ENCODE measurements at regions not wholly inside any gene's neighbourhood (a gene's known extent, or its start where the extent isn't known, plus 50 kb on each side); places are given as distances from the start of the nearest gene placed in this dataset.

GRCh38 chr17:83177611-83178532 is 98.5 kb downstream of the METRNL start:
- no peak for DNase-seq (ENCODE audit: extremely low read depth, low read depth, low spot score)

GRCh38 chr17:83178533-83179304 is 99.3 kb downstream of the METRNL start:
- DNase-seq (ENCODE audit: extremely low read depth, low read depth, low spot score), result no peak

DNA sequence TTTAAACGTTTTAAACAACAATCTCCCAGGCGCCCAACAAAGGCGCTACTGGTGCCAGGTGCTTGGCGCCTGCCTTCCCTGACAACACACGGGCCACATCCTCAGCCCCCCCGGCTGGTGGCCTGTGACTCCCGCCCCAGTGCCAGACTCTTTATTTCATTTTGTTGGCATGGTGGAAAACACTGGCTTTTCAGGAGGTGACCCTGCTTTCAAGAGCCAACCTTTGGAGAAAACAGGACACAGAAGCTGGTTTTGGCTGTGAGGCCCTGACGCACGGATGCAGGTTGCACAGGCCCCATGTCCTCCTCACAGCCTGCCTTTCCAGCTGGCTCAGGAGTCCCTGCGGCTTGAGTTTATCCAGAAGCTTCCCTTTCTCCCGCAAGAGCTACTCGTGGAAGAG is 100.0 kb downstream of the METRNL start:
- DNase-seq (ENCODE audit: extremely low read depth, low read depth, low spot score), result no peak

DNA sequence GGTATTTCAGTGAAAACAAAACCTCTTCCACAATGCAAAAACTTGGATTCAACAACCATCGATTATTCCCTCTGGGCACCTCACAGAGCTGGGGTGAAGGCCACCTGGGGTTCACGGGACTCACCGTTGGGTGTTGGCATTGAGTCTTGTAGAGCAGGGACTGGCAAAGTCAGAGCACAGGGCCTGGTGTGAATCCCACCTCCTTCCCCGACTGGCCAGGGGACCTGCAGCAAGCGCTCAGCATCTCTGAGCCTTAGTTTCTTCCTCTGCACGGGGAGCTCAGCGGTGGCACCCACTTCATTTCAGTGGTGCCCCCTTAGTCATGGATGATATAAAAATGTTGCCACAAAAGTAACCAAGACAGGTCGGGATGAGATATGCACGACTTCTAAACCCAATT is 100.4 kb downstream of the METRNL start:
- DNase-seq (ENCODE audit: extremely low read depth, low read depth, low spot score), result no peak

DNA sequence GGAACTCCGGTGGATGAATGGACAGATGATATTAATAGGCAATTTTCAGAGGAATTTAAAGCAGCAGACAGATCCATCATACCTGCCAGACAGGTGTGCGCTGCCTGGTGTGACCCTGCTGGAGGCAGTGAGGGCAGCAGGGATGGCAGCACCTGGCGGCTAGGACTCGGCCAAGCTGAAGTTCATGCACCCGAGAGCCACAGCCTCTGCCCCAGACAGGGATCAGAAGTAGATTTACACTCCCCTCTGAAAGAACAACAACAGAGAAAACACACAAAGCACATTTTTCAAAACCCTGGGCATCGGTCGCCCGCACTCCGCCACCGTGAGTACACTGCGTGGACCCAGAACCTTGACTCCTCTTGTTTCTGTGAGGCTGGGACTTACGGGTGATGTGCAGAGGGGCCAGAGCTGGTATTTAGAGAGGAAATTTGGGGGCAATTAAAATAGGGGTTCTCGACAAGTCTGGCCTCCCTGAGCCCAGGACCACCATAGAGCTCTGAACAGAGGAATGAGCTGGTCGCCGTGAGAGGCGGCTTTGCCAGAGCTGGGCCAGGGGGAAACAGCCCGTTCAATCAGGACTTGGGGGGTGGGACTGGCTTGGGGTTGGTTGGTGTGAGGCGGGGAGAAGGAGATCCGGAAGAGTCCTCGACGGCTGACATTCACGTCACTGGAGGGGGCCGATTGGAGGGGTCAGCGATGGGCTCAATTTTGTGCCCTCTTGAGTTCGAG is 101.0 kb downstream of the METRNL start:
- no peak for DNase-seq (ENCODE audit: extremely low read depth, low read depth, low spot score)

DNA sequence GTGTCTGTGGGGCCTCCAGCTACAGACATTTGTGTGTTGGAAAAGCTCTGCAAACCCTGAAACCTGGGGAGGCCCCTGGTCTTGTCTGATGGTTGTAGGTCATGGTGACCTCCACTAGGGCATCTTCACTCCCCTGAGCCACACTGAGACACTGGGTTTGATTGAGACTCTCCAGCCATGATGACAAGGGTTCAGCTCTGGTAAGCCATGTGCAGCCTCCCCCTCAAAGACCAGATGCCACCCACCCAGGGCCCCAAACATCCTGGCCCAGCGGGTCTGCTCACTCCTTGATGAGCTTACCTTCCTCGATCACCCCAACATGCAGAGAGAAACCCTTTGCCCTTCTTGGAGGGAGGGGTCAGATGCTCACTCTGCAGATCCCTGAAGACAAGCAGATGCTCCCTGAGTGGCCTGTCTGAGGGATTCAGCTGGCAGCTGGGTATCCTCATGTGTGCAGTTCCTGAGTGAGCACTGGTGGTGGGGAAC is 101.6 kb downstream of the METRNL start:
- DNase-seq (ENCODE audit: extremely low read depth, low read depth, low spot score), result no peak

GRCh38 chr17:83181991-83182619 is 102.7 kb downstream of the METRNL start:
- no peak for DNase-seq (ENCODE audit: extremely low read depth, low read depth, low spot score)

- no peak for DNase-seq (ENCODE audit: extremely low read depth, low read depth, low spot score)
These were observed 103.3 kb downstream of the METRNL start for GRCh38 chr17:83182620-83183101.

GRCh38 chr17:83183145-83183948 is 103.9 kb downstream of the METRNL start:
- DNase-seq (ENCODE audit: extremely low read depth, low read depth, low spot score), result no peak

DNA sequence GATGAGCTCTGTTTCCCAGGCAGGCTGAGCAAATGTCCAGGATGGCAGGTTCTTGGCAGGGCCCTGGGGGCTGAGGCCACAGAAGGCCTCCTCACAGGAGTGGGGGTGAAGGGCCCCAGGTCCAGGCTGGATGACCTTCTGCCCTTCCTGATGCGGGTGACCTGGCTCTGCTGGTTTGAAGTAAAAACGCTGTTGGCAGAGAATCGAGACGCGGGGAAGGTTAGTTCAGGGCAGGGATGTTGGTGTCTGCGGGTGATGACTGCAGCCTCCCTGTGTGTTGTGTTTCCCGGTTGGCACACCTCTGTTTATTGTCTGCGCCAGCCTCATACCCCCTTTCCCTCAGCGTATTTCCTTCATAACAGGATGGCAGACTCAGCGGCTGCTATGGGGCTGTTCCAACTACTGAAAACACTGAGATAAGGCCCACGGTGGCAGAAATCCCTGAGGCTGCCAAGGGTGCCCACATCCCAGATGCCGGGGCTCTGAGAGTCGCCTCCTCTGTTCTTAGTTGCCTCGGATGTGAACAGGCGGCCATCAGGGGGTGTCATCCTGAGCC is 104.6 kb downstream of the METRNL start:
- DNase-seq (ENCODE audit: extremely low read depth, low read depth, low spot score), result peak; percentile 33

DNA sequence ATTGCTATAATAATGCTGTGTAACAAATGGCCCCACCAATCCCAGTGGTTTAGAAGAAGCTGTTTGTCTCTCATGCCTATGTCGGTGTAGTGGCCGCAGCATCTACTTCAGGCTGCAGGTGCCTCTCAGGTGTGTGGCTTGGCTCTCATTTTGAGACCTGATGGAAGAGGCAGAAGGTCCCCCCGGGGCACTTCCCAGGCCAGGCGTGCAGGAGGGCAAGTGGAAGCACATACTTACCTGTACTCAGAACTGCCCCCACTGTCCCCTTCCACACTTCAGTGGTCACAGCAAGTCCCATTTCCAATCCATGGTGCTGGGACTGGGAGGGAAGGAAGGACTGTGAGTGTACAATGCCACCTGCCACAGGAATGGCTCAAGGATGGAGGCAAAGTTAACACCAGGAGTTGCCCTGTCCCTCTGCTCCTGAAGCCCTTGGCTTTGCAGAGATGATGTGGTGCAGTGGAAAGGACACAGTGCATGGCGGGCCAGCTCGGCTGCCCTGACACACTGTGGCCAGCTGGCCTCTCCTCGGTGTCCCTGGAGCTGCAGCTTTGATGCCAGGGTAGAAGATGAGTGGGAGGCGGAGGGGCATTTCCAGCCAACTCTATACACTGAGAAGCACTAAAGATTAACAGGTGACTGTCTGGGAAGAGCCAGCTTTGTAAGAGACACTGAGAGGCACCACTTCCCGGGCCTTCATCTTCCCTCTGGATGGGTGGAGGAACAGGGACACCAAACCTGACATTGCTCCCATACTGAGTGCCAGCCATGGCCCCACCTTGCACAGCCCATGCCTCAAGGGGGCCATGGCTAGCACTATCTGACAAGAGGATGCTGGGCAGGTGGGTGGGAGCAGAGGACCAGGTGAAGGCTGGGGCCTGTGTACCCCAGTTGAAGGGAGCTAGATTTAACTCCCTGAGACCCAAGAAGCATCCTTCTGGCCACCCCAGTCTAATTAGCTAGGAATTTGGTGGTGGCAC is 105.9 kb downstream of the METRNL start:
- DNase-seq (ENCODE audit: extremely low read depth, low read depth, low spot score), result no peak

- DNase-seq (ENCODE audit: extremely low read depth, low read depth, low spot score), result no peak
These were observed 106.8 kb downstream of the METRNL start for GRCh38 chr17:83186226-83186625.

DNA sequence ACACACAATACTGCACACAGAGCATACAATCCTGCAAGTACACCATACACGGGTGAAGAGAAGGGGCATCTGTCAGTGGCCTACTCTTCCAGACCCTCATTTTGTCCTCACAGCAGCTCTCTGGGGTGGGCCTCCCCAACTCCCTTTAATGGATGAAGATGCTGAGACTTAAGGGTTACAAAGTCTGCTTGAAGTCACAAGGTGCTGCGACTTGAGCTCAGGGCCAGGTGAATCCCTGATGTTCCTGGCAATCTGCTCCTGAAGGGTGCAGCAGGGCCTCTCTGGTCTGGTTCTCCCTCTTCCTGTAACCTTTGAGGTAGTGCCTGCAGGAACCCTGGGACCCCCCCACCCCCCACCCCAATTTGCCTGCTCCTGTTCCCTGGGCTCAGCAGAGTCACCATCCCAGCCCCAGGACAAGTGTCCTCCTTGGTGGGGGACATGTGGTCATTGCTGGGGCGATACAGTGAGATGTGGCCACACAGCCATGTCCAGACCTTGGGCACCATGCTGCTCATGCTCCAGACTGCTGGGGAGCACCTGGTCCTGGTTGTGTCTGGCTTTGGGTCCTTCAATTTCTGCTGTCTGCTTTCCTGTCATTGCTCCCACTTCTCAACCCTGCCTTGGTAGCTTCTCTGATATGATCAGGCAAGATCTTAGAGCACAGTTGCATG is 107.5 kb downstream of the METRNL start:
- no peak for DNase-seq (ENCODE audit: extremely low read depth, low read depth, low spot score)

GRCh38 chr17:83187782-83188311 is 108.4 kb downstream of the METRNL start:
- no peak for DNase-seq (ENCODE audit: extremely low read depth, low read depth, low spot score)

GRCh38 chr17:83189044-83190003 is 109.9 kb downstream of the METRNL start:
- DNase-seq (ENCODE audit: extremely low read depth, low read depth, low spot score), result no peak

DNA sequence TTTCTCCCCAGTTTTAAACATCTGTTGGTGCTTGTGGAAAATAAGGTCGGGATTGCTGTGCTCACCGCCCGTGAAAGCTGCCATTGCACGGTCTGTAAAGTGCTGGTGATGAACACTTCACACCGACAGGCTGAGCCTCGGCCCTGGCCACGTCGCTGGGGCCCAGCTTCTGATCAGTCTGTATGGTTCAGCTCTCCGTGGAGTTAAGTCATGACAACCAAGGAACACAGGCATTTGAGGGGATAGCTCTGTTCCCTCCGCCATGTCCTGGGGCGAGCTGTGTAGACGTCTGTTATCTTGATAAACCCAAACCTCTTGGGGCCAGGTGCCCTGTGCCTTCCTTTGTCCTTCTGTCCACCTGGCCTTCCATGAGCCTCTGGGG is 110.6 kb downstream of the METRNL start:
- DNase-seq (ENCODE audit: extremely low read depth, low read depth, low spot score), result no peak

All from glomerular endothelial cell (primary cell).